Stimulated activated CD8-positive, alpha-beta memory T cell treated with anti-CD3 and anti-CD28 coated beads, Interleukin-15, amount 100 ng/mL, for 48 hours (primary cell): ENCODE measurements at regions not wholly inside any gene's neighbourhood (a gene's known extent, or its start where the extent isn't known, plus 50 kb on each side); places are given as distances from the start of the nearest gene placed in this dataset.
A peak's percentile ranks its signal among the peaks of the same experiment; 100 is the strongest.

Experiments used
- DNase-seq, 2 donors: peaks; one replicate each; pipeline ENCODE4 v3.0.0-alpha.2; 2020; ENCODE audit warnings: low read depth in 2 of 2

- no peak for DNase-seq
These were observed 132.4 kb upstream of the SYNDIG1 start for GRCh38 chr20:24337069-24337468.

GRCh38 chr20:24334830-24335229 is 134.6 kb upstream of the SYNDIG1 start:
- no peak for DNase-seq

DNA sequence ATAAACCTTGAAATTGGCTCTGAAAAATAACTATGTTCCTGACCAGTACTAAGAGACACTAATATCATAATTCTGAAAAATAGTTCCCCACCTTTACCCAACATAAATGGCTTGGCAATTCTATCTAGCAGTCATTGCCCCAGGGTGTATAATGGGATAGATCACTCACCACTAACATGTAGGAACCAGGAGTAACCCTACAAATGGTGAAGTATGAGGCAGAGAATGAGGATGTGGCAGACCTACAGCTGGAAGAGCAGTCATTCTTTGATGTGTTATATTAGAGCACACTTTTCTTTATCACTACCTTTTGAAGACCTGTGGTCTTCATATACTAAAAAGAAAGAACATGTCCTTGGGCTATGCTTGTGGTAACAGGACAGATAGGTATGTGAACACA is 136.5 kb upstream of the SYNDIG1 start:
- no peak for DNase-seq

- DNase-seq = no peak
These were observed 137.5 kb upstream of the SYNDIG1 start for GRCh38 chr20:24331939-24332338.

- no peak for DNase-seq
These were observed 140.5 kb upstream of the SYNDIG1 start for GRCh38 chr20:24328901-24329300.

DNA sequence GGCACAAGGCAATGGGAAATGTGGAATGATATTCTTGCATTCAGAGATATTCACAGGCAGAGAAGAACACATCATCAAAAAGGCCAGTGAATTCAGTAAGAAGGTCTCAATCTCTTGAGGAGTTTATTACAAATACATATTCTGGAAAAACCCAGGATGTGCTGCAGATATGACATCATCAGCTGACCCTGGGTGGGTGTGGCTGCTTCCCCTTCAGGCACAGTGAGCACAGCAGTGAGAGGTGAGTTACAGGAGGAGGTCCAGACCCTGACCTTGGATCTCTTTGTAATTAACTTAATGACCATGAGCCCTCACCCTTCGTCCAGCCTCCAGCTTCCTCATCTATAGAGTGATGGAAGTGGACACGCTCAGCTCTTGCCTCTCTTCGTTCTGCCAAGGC is 147.5 kb upstream of the SYNDIG1 start:
- no peak for DNase-seq

DNA sequence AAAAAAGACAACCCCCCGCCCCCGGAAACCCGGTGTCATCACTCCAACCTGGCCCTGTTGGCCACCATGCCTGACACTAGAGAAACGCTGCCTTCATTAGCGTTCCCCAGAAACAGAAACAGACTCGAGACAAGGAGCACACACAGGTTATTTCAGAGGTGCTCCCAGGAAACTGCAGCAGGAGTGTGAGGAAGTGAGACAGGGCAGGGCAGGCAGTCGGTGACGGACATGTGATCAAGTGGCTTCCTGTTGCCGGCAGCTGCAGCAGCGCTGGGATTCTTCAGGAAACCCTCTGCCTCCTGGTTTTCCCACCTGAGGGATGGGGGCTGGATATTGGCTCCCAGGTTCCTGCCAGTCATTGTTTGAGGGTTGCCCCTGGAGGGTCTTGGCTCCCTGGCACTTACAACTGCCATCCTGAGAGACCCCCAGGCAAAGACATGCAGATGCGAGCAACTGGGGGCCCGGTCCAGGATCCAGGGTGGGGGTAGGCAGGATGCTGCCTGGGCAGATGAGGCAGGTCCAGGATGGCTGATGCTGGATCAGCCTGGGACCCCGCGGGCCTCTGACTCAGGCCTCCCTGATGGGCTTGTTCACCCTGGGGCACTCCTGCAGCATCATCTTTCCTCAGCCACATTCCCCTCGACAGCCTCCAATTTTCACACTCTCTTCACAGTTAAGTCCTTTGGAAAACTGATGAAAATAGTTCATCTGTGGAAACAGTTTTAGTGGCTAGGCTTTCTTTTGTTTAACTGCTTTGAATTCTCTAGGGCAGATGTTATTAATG is 150.7 kb upstream of the SYNDIG1 start:
- DNase-seq = no peak

- DNase-seq = no peak
These were observed 152.2 kb upstream of the SYNDIG1 start for GRCh38 chr20:24317224-24317623.

GRCh38 chr20:24316731-24317130 is 152.7 kb upstream of the SYNDIG1 start:
- DNase-seq = no peak

GRCh38 chr20:24314053-24314452 is 155.4 kb upstream of the SYNDIG1 start:
- no peak for DNase-seq

DNA sequence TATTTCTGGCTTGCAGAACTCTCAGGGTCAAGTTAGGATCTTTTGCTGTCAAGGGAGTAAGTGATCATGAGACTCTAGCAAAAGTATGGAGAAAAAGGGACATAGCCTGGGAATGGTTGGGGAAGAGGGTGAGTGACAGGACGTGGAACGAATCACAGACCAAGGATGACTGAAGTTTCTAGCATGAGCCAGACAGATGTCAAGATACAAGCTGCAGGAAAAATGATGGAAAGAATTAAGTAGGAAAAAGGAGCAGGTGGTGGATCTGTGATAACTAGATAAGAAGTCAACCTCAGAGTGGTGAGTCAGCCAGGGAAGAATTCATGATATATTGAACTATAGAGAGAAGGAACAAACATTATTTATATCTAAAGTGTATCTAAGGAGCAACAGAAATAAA is 159.8 kb upstream of the SYNDIG1 start:
- no peak for DNase-seq

- no peak for DNase-seq
These were observed 164.1 kb upstream of the SYNDIG1 start for GRCh38 chr20:24305371-24305770.

GRCh38 chr20:24304291-24304690 is 165.1 kb upstream of the SYNDIG1 start:
- DNase-seq = no peak

- no peak for DNase-seq
These were observed 165.8 kb upstream of the SYNDIG1 start for GRCh38 chr20:24303393-24304170.

DNA sequence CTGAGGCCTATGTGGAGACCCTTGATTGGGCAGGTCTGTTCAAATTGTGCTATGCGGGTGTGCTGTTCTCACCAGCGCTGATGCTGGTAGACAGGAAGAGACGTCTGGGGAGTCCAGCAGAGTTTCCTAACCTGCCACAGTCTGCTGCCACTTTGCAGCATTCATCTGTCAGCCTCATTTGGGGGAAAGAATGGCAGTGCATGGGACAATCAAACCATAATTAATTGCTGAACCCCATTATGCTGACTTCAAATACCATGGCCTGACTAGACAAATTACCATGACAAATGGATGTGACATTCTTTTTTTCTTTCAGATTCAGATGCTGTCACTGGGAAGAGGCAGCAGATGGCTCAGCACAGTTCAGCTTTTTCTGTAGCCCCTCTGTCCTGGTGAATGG is 171.4 kb upstream of the SYNDIG1 start:
- no peak for DNase-seq

- no peak for DNase-seq
These were observed 172.8 kb upstream of the SYNDIG1 start for GRCh38 chr20:24296477-24297261.

DNA sequence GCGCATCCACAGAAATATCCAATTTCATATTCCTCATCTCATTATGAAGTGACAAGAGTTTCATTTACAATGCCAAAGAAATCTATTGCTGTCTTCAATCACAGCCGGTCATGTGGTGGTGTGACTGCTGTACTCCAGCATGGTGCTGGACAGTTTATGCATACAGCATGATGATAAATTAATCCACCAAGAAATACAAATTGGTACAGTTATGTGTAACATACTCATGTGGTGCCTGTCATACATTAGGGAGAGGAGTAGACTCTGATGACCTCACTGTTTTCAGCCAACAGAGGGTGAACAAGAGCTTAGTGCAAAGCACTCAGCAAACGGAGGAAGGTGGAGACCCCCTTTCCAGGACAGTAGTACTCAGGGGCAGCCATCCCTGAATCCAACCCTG is 178.4 kb upstream of the SYNDIG1 start:
- DNase-seq = no peak

GRCh38 chr20:24289737-24290481 is 179.5 kb upstream of the SYNDIG1 start:
- DNase-seq = peak in 1 of 2 donors; percentile 4

- DNase-seq = no peak
These were observed 186.2 kb upstream of the SYNDIG1 start for GRCh38 chr20:24283186-24283585.

GRCh38 chr20:24277196-24277595 is 192.2 kb upstream of the SYNDIG1 start:
- no peak for DNase-seq

DNA sequence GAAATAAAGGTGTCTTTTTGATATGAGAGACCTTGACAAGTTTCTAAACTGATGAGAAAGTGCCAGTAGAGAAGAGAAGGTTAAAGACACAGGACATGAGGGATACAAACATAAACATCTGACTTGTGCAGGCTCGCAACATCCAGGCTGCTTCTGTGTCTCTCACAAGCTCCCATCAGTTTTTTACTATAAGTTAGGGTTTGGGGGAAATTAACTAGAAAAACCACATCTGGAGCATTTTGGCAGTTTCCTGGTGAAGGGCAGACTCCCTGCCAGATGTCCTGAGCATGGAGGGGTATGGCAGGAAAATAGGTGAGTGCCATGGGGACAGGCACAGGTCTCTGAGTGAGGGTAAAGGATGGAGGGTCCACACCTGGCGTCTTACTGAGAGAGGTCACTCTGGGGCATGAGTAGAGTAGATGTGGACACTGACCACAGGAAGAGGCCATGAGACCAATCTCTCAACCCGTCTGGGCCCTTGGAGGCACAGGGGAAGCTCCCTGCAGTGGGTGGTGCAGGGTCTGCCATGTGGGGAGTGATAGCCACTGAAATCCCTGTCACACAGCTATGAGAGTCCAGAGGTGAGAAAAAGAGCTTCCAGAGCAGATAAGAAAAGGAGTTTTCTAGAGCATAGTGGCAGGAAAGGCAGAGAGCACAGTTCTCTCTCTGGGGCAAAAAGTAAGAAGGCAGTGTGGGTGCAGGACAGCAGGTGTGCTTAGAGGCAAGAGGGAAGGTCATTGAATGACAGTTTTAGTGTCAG is 193.3 kb upstream of the SYNDIG1 start:
- DNase-seq = no peak
